ENCODE measurements at regions not wholly inside any gene's neighbourhood (a gene's known extent, or its start where the extent isn't known, plus 50 kb on each side); places are given as distances from the start of the nearest gene placed in this dataset.

GRCh38 chr4:155434366-155434765 lies 57.6 kb upstream of the MAP9 start:
- no peak overlapping the region for H2AK5ac ChIP-seq (ENCODE audit: insufficient read length, low read length)
- no peak overlapping the region for H2BK120ac ChIP-seq (ENCODE audit: low read depth, low read length, poor library complexity, severe bottlenecking)
- Mint-ChIP-seq H3K4me1 (no peaks in the 10 kb centered on the region), H3K4me3 (no peak overlapping the region; a peak in 1 of 5 replicates), H3K36me3 (ENCODE audit: insufficient read depth in 1 of 3, low read depth in 3 of 3) (no peaks in the 10 kb centered on the region), H3K9me3 (peaks cover 2 to 5% of the 10 kb centered on the region in 2 experiments), H3K27ac (no peak overlapping the region), H3K27me3 (ENCODE audit: low read depth) (peaks cover 82% of the 10 kb centered on the region)
- no peak overlapping the region for H3K4ac ChIP-seq (ENCODE audit: low read depth, low read length)
- H4K91ac ChIP-seq (ENCODE audit: insufficient read length, low read depth, low read length): no peak overlapping the region
- no peak overlapping the region for H2BK12ac ChIP-seq (ENCODE audit: insufficient read length, low read depth, low read length)
- H2BK15ac ChIP-seq (ENCODE audit: low read depth, low read length): no peak overlapping the region
- H3K79me2 ChIP-seq (ENCODE audit: insufficient read depth, low read length): no peaks in the 10 kb centered on the region
- H3T11ph ChIP-seq (ENCODE audit: low read length): no peak overlapping the region
- no peak overlapping the region for H4K8ac ChIP-seq (replicated peaks; ENCODE audit: insufficient read length, low read depth, low read length)
- no peak overlapping the region for H3K23ac ChIP-seq (ENCODE audit: insufficient read length, low read depth, low read length)
- H3K27ac ChIP-seq (ENCODE audit: insufficient read length, low read depth, low read length): no peak overlapping the region
- H3K4me1 ChIP-seq (ENCODE audit: insufficient read depth, low read length): no peaks in the 10 kb centered on the region
- no peak overlapping the region for H3K18ac ChIP-seq (ENCODE audit: insufficient read length, low read depth, low read length)
- no peak overlapping the region for H3K9ac ChIP-seq (ENCODE audit: extremely low read depth, insufficient read length, low read length)
- H3K27me3 ChIP-seq (ENCODE audit: insufficient read depth, low read length): peaks cover 5% of the 10 kb centered on the region; the same call in 1 of the 2 replicates
- H3K14ac ChIP-seq (ENCODE audit: insufficient read depth, low read length): no peak overlapping the region
- no peaks in the 10 kb centered on the region for H3K9me3 ChIP-seq (ENCODE audit: control insufficient read depth, low read depth, low read length)
- no CpG with 5 or more reads among the region's 1 CpG for WGBS (ENCODE audit: extremely low coverage, insufficient read length, low lambda C conversion rate)
- H3K4me2 ChIP-seq (ENCODE audit: insufficient read depth, insufficient read length, low read length): no peak overlapping the region
- no peak overlapping the region for H2BK5ac ChIP-seq (ENCODE audit: insufficient read length, low read length)
- H3K23me2 ChIP-seq (ENCODE audit: insufficient read length, low read depth, low read length, poor library complexity, severe bottlenecking): no peaks in the 10 kb centered on the region
- no peaks in the 10 kb centered on the region for H4K20me1 ChIP-seq (ENCODE audit: control insufficient read depth, insufficient read depth, insufficient read length)
- no peak overlapping the region for H4K5ac ChIP-seq (ENCODE audit: insufficient read length, low read depth, low read length)
- H2AFZ ChIP-seq (ENCODE audit: low read length): no peak overlapping the region
- DNase-seq: no peak
- no peak for TF ChIP-seq CTCF (conservative IDR thresholded peaks at IDR 0.05)
- no peak overlapping the region for H3K56ac ChIP-seq (ENCODE audit: insufficient read length, low read depth, low read length)
- H3K79me1 ChIP-seq (ENCODE audit: insufficient read depth, low read depth, low read length, poor library complexity, severe bottlenecking): no peaks in the 10 kb centered on the region
- no peak overlapping the region for H2BK20ac ChIP-seq (ENCODE audit: low read depth, low read length, poor library complexity, severe bottlenecking)

All from H9 (cell line).